CD1c-positive myeloid dendritic cell (primary cell): ENCODE measurements at regions not wholly inside any gene's neighbourhood (a gene's known extent, or its start where the extent isn't known, plus 50 kb on each side); places are given as distances from the start of the nearest gene placed in this dataset.
"Not testable (repeated sequence)": the region's sequence is repeated elsewhere in the genome, so short reads cannot be mapped to it uniquely, and the experiment has no call there.

Source experiments
- DNase-seq: peaks from one replicate; pipeline ENCODE4 v3.0.0-alpha.2; 2016; ENCODE audit errors: extremely low spot score

DNA sequence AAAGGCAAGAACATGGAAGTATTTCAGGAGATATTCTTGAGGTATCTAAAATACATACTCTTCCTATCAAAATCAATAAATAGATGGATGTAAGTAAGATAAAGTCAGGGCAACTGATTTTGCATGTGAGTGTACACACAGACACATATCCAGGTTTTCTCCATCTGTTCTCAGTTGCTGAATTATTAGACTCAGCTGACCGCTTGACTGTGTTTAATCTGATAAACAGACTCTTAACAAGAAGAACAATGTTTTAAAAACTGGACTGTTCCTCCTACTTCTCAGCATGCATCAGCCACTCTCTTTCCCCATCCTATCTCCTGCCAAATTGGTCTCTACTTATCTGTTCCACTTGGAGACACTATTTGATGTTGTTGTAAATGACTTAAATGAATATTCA lies 73.5 kb downstream of the GOLGA8G start:
- DNase-seq = peak; percentile 0

DNA sequence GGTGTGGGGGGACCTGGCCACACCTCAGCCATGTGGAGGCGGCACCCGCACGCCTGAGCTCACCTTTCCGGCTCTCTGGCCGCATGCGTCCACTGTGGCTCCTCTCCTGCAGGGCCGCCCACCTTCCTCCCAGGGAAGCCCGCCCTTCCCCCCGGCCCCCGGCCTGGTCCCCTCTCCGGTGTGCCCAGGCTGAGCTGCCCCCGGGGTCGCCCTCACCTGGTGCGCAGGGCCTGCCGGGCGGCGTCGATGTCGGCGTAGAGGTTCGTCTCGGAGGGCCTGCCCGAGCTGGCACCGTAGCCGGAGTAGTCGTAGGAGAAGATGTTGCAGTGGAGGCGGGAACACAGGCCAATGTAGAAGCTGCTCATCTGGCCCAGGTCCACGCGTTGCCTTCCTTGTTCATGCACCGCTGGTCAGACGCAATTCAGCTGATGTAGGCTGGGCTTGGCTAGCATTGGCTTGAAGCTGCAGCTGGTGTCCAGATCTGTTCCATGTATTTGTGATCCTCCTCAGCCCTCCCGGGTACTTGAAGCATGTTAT lies 75.3 kb downstream of the GOLGA8G start:
- DNase-seq = not testable (repeated sequence)

DNA sequence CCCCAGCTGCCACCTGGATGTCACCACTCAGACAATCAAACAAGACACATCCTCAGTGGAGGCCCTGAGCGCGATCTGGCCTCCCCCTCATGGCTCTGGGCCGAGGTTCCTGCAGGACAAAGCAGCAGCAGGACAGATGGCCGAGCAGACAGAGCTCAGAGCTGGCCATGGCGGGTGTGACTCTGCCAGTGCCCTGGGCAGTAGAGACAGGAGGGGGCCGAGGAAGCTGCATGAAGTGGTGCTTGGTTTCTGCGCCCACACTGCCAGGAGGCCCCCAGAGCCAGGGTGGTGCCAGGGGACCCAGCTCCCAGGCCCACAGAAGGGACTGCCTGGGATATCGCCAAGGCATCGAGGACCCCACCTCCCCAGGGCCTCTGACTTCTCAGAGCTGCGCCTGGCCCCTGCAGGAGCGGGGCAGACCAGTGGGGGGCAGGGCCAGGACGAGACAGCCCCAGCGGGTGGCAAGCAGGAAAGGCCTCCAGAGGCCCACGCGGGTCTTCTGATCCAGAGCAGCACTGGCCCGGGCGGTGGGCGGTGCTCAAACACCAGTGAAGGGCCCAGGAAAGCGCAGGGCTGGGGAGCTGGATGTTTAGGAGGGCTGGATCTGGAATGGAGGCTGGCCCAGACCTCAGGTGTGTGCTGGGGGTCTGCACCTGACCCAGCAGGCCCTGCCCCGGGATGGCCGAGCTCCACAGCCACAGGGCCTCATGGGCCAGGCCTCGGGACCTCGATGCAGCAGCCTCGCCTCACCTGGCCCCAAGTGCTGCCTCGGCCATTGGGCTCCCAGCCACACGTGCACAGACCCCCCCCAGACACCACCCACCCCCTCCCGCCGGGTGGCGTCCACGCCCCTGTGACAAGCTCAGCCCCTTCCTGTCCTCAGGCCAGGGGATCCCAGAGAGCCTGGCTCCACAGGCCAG lies 76.0 kb downstream of the GOLGA8G start:
- DNase-seq = peak; percentile 0

DNA sequence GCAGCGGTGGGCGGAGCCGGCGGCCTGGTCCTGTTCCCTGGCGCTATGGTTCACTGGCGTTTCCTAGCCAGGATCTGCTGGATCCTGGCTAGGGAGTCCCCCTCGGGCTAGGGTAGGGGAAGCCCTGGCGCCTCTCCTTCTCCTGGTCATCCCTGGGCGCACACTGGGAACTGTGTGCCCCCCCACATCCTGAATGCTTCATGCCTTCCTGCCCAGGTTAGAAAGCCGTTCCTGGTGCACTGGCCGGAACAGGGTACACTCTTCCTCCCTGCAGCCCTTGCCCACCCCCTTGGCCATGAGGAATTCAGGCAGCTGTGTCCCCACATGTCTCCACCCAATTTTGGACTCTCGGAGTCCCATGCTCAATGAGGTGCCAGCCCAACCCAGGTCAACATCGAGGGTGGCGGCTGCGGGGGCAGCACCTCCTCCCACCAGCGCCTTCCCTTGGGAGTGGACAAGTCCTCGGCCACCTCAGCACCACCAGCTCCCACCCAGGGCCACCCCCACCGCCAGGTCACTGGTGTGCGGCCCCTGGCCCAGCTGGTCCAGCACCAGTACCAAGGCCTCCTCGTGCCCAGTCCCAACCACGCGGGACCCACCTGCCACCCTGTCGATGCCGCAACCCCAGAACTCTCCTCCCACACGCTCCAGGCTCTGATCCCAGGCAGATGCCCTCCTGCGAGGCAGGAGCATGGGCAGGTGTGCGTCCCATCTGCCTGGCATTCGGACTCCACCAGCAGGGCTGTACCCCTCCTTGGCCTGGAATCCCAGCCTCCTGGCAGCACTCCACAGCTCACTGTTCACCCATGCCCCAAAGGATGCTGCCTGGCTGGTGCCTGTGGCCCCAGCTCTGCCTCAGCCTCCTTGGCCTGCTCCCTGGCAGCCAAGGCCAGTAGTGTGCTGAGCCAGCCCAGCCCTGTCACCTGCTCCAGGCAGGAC lies 77.0 kb downstream of the GOLGA8G start:
- peak; percentile 0 for DNase-seq

DNA sequence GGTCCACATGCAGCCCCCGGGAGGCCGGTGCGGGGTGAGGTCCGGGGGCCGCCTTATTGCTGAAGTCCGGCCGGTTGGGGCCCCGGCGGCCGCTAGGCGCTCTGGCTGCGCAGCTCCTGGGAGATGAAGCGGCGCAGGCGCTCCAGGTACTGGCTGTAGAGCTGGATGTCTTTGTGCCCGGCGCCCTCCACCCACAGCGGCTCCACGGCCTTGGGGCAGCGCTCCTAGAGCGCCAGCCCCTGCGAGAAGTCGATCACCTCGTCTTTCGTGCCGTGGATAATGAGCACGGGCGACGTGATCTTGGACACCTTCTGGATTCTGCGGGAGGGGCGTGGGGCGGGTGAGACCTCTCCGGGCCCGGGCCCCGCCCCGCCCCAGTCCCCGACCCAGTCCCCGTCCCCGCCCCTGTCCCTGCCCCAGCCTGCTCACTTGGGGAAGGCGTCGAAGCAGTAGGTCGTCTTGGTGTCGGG lies 76.3 kb downstream of the GOLGA8F start:
- DNase-seq = not testable (repeated sequence)
